Psoas muscle (tissue), 7 donors: ENCODE measurements at regions not wholly inside any gene's neighbourhood (a gene's known extent, or its start where the extent isn't known, plus 50 kb on each side); places are given as distances from the start of the nearest gene placed in this dataset.

Experiments
- ATAC-seq, 4 donors: fragments of 200-7000 bp; cut with Tn5 transposase; one replicate each; pipeline ENCODE4 v1.9.1; 2020; ENCODE audit warnings: moderate library complexity in 3 of 4, mild to moderate bottlenecking in 2 of 4
- DNase-seq, 2 donors: peaks; one replicate each; pipeline ENCODE4 v3.0.0-alpha.2; 2020
- H3K27ac ChIP-seq: fragments of 200-600 bp; one replicate; pipeline ENCODE4 v1.8.0; 2022
- H3K27me3 ChIP-seq, 3 donors: fragments of 200-600 bp in 1 of 3; one replicate each; pipeline versions ENCODE4 v1.6.1 to v1.8.0; 2013 to 2022; ENCODE audit warnings: low read length in 2 of 3, mild to moderate bottlenecking in 2 of 3, moderate library complexity in 1 of 3; ENCODE audit not compliant: insufficient read depth in 3 of 3
- H3K36me3 ChIP-seq, 2 donors: fragments of 200-600 bp in 1 of 2; one replicate each; pipeline versions ENCODE4 v1.6.1 to v1.8.0; 2013 to 2022; ENCODE audit warnings: low read depth in 1 of 2, mild to moderate bottlenecking in 1 of 2, moderate library complexity in 1 of 2; ENCODE audit not compliant: insufficient read depth in 1 of 2
- H3K4me1 ChIP-seq: fragments of 200-600 bp; one replicate; pipeline ENCODE4 v1.8.0; 2022
- H3K4me3 ChIP-seq: fragments of 200-600 bp; one replicate; pipeline ENCODE4 v1.8.0; 2022; ENCODE audit warnings: mild to moderate bottlenecking
- H3K9me3 ChIP-seq: fragments of 200-600 bp; one replicate; pipeline ENCODE4 v1.8.0; 2022
- WGBS, 3 donors: extraction: QIAGEN DNeasy Blood & Tissue Kit; methylation state at CpG; one replicate each; pipeline versions ENCODE4 v1.1.6 to v1.1.7; 2013; 5-methylcytosine and 5-hydroxymethylcytosine counted together
- intact Hi-C, 2 donors: fragments of 100-400 bp; cut with DNase I; formaldehyde crosslinking; loops; one replicate each; pipeline versions ENCODE4 v1.11.0 to v1.14.2; 2022
- TF ChIP-seq, protein P1 (sequence below): fragments of 200-600 bp; IDR thresholded peaks from one replicate; pipeline ENCODE4 v1.8.0; 2022; ENCODE audit warnings: antibody characterized with exemption
- donor health status: healthy with polysubstance abuse.
- donor health status: DM: no; HTN: no; CAD: no; lungs with moderate emphysema.
- donor health status: Bipolar disorder and iron deficiency.
- donor health status: healthy.
- donor health status: DM: yes; HTN: yes; CAD: no.
- donor health status: DM: no; HTN: no; CAD: no.
- donor health status: DM: yes; HTN: yes; CAD: no.

DNA sequence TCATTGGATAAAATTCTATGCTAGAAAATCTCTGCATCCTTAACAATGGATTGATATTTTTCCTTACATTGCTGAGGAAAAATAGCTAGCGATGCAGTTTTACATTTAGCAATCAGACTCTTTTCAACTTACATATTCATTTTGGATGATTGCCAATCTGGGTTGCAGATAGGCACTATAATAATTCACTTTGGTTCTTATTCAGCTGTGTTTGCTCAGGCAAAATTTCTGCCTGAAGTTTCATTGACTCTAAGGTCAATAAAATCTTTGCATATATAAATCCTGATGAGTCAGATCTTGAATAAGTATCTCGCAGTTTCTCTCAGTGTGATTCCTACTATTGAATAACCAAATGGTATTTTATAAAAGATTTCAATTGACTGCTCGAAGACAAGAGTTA, 1105.8 kb downstream of the CDH18 start:
- H3K9me3 ChIP-seq = no peaks in the 10 kb centered on the region
- TF ChIP-seq, protein P1, sequence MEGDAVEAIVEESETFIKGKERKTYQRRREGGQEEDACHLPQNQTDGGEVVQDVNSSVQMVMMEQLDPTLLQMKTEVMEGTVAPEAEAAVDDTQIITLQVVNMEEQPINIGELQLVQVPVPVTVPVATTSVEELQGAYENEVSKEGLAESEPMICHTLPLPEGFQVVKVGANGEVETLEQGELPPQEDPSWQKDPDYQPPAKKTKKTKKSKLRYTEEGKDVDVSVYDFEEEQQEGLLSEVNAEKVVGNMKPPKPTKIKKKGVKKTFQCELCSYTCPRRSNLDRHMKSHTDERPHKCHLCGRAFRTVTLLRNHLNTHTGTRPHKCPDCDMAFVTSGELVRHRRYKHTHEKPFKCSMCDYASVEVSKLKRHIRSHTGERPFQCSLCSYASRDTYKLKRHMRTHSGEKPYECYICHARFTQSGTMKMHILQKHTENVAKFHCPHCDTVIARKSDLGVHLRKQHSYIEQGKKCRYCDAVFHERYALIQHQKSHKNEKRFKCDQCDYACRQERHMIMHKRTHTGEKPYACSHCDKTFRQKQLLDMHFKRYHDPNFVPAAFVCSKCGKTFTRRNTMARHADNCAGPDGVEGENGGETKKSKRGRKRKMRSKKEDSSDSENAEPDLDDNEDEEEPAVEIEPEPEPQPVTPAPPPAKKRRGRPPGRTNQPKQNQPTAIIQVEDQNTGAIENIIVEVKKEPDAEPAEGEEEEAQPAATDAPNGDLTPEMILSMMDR = no peak
- intact Hi-C loops = no loop called here
- DNase-seq = no peak
- H3K4me1 ChIP-seq = no peaks in the 10 kb centered on the region
- ATAC-seq = no peak
- no peaks in the 10 kb centered on the region for H3K27me3 ChIP-seq
- WGBS, 3 donors = 79 to 82% (median 80%) methylated on average over 3 of the region's 3 CpGs
- no peaks in the 10 kb centered on the region for H3K36me3 ChIP-seq
- no peak overlapping the region for H3K27ac ChIP-seq
- no peak overlapping the region for H3K4me3 ChIP-seq

DNA sequence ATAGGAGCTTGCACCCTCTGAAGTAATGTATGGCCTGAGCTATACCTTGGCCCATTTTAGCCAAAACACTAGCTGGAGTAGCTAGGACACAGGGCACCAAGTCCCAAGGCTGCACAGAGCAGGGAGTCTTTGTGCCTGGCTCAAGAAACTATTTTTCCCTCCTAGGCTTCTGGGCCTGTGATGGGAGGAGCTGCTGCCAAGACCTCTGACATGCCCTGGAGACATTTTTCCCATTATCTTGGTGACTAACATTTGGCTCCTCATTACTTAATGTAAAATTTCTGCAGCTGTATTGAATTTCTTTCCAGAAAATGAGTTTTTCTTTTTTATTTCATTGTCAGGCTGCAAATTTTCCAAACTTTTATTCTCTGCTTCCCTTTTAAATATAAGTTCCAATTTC, 1099.2 kb downstream of the CDH18 start:
- no peaks in the 10 kb centered on the region for H3K27me3 ChIP-seq
- no peak overlapping the region for H3K4me3 ChIP-seq
- H3K36me3 ChIP-seq = no peaks in the 10 kb centered on the region
- H3K27ac ChIP-seq = no peak overlapping the region
- intact Hi-C loops = no loop called here
- no peak for ATAC-seq
- no peak for DNase-seq
- TF ChIP-seq, protein P1 = no peak
- no peaks in the 10 kb centered on the region for H3K4me1 ChIP-seq
- H3K9me3 ChIP-seq = no peaks in the 10 kb centered on the region

DNA sequence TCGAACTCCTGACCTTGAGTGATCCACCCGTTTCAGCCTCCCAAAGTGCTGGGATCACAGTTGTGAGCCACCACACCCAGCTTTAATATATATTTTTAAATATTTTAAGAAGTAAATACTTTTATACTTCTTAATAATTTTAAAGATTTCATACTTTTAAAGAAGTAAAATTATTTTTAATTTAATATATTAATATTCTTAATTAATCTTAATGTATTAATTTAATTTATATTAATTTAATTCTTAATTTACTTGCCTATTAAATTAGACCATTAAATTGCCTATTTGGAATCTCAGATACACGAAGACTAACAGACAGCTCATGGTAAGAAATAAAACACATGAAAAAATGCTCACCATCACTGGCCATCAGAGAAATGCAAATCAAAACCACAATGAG, 1087.4 kb downstream of the CDH18 start:
- H3K27me3 ChIP-seq = no peaks in the 10 kb centered on the region
- TF ChIP-seq, protein P1 = no peak
- WGBS, 3 donors = 81 to 86% (median 83%) methylated on average over 3 of the region's 3 CpGs

DNA sequence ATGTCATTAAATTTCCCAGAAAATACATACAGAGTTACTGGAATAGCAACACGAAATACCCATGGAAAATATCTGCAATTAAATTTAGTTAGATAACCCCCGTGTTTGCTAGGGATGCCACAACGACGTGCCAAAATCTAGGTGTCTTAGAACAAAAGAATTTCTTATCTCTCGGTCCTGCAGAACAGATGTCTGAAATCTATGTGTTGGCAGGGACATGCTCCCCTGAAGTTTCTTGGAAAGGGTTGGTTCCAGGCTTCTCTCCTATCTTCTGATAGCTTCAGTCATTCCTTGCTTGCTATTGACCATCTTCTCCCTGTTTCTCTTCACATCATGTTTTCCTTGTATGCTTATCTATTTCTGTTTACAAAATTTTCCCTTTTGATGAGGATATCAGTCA, 1067.0 kb downstream of the CDH18 start:
- no peak overlapping the region for H3K4me3 ChIP-seq
- no peaks in the 10 kb centered on the region for H3K36me3 ChIP-seq
- 54 to 62% (median 57%) methylated on average over 5 of the region's 5 CpGs for WGBS, 3 donors
- H3K27ac ChIP-seq = no peak overlapping the region
- DNase-seq = no peak
- no peak for ATAC-seq
- intact Hi-C loops = no loop called here
- no peaks in the 10 kb centered on the region for H3K27me3 ChIP-seq
- TF ChIP-seq, protein P1 = no peak
- H3K9me3 ChIP-seq = no peaks in the 10 kb centered on the region
- H3K4me1 ChIP-seq = no peaks in the 10 kb centered on the region

More for the DNA sequence above, 1087.4 kb downstream of the CDH18 start:
- intact Hi-C loops = no loop called here
- Histone ChIP-seq H3K27ac (no peak overlapping the region), H3K4me1 (no peaks in the 10 kb centered on the region), H3K4me3 (no peak overlapping the region), H3K9me3 (no peaks in the 10 kb centered on the region), H3K36me3 (no peaks in the 10 kb centered on the region)
- ATAC-seq (no peak), DNase-seq (no peak)

DNA sequence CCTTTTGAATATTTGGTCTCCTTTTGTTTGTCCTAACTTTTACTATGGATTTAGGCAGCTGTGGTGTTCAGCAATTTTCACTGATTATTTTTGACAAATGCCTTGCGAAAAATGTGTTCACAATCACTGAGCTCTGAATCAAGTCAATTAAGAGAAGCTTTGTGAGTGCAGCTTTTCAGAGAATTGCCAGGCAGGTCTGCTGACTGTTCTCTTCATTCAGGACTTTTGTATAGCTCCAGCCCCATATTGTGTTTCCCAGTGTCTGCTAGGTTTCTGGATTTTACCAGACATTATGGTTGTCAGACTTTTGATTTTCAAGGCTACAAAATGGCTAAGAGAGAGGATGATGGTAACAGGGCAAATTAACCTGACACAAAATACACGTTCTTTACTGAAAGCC, 1055.9 kb downstream of the CDH18 start:
- WGBS, 3 donors = 78 to 83% (median 79%) methylated on average over 2 of the region's 2 CpGs
- no peak for DNase-seq

More for the DNA sequence above, 1055.9 kb downstream of the CDH18 start:
- Histone ChIP-seq H3K27ac (no peak overlapping the region), H3K4me3 (no peak overlapping the region), H3K36me3 (no peaks in the 10 kb centered on the region), H3K27me3 (no peaks in the 10 kb centered on the region), H3K9me3 (no peaks in the 10 kb centered on the region), H3K4me1 (no peaks in the 10 kb centered on the region)
- ATAC-seq = no peak
- intact Hi-C loops = no loop called here
- TF ChIP-seq, protein P1 = no peak
